ENCODE measurements at regions not wholly inside any gene's neighbourhood (a gene's known extent, or its start where the extent isn't known, plus 50 kb on each side); places are given as distances from the start of the nearest gene placed in this dataset.

DNA sequence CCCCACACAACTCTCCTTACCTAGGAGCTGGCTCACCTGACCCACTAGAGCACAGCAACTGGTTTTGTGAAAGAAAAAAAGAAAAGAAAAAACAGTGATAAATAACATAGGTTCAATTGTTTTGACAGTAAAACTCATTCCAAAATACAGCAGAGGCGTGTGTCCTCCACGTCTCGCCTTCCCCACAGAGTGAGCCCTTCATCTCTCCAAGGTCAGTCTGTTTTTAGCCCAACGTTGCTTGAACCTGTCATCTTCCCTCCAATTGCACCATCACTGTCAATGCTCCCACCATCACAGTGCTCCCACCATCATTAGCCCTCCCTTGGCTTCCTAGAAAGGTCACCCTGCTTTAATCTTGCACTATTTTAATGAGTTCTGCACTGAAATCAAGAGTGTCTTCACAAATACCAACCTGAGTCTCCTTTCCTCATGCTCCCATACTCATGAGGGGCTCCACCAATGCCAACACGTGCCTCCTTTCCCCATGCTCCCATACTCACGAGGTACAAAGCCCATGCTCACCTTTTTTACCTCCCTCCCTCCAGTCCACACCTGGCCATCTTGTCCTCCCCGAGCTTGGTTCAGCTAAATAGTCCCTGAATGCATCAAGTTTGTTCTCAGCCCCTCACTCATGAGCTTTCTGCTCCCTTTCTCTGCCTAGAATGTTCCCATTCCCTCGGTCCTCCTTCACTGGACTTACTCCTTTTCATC is 103.7 kb downstream of the IRS2 start:
- H3K9ac ChIP-seq (ENCODE audit: low read length) = no peak overlapping the region
- CTCF ChIA-PET = no interaction called here
- no TSS peak for BruUV-seq (replicated peaks)
- ATAC-seq (no peak), DNase-seq (ENCODE audit: low read depth, low spot score) (no peak)
- no peaks in the 10 kb centered on the region for H3K36me3 ChIP-seq (ENCODE audit: control insufficient read depth in 1 of 2, insufficient read depth in 2 of 2, low read length in 2 of 2)
- H2AFZ ChIP-seq (ENCODE audit: low read depth, low read length, poor library complexity, severe bottlenecking) = no peak overlapping the region
- no peaks in the 10 kb centered on the region for H3K79me2 ChIP-seq (ENCODE audit: insufficient read depth, low read length)
- no peaks in the 10 kb centered on the region for H4K20me1 ChIP-seq (ENCODE audit: insufficient read depth)
- RAD21 ChIA-PET (ENCODE audit: low non-redundant PET in 1 of 2, low total read pairs in 2 of 2, uncharacterized antibody in 2 of 2, unreplicated experiment in 2 of 2) = no interaction called here
- intact Hi-C loops (cut with micrococcal nuclease) = no loop called here
- H3K27me3 ChIP-seq (ENCODE audit: insufficient read depth, low read length) = no peaks in the 10 kb centered on the region
- no peak overlapping the region for H3K27ac ChIP-seq (ENCODE audit: low read depth, low read length)
- peaks cover 6 to 12% of the 10 kb centered on the region in 2 experiments; a peak in 2 of 4 replicates for H3K4me1 ChIP-seq (ENCODE audit: control insufficient read depth in 1 of 2, insufficient read depth in 2 of 2, low read length in 2 of 2)
- no peaks in the 10 kb centered on the region for H3K9me3 ChIP-seq (ENCODE audit: control insufficient read depth in 1 of 2, insufficient read depth in 1 of 2, low read depth in 1 of 2, low read length in 2 of 2)
- no peak for TF ChIP-seq RAD21 (IDR thresholded peaks at IDR 0.05; ENCODE audit: low read depth)
- TF ChIP-seq FOSL1 (IDR thresholded peaks at IDR 0.05; ENCODE audit: low read depth) = no peak
- TF ChIP-seq ZFX (IDR thresholded peaks at IDR 0.05) = no peak
- TF ChIP-seq, protein P1, sequence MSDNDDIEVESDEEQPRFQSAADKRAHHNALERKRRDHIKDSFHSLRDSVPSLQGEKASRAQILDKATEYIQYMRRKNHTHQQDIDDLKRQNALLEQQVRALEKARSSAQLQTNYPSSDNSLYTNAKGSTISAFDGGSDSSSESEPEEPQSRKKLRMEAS (IDR thresholded peaks at IDR 0.05) = no peak
- TF ChIP-seq, protein P2, sequence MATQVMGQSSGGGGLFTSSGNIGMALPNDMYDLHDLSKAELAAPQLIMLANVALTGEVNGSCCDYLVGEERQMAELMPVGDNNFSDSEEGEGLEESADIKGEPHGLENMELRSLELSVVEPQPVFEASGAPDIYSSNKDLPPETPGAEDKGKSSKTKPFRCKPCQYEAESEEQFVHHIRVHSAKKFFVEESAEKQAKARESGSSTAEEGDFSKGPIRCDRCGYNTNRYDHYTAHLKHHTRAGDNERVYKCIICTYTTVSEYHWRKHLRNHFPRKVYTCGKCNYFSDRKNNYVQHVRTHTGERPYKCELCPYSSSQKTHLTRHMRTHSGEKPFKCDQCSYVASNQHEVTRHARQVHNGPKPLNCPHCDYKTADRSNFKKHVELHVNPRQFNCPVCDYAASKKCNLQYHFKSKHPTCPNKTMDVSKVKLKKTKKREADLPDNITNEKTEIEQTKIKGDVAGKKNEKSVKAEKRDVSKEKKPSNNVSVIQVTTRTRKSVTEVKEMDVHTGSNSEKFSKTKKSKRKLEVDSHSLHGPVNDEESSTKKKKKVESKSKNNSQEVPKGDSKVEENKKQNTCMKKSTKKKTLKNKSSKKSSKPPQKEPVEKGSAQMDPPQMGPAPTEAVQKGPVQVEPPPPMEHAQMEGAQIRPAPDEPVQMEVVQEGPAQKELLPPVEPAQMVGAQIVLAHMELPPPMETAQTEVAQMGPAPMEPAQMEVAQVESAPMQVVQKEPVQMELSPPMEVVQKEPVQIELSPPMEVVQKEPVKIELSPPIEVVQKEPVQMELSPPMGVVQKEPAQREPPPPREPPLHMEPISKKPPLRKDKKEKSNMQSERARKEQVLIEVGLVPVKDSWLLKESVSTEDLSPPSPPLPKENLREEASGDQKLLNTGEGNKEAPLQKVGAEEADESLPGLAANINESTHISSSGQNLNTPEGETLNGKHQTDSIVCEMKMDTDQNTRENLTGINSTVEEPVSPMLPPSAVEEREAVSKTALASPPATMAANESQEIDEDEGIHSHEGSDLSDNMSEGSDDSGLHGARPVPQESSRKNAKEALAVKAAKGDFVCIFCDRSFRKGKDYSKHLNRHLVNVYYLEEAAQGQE (IDR thresholded peaks at IDR 0.05; ENCODE audit: low read depth) = no peak
- TF ChIP-seq SP1 (IDR thresholded peaks at IDR 0.05; ENCODE audit: low read depth) = no peak
- TF ChIP-seq, protein P3, sequence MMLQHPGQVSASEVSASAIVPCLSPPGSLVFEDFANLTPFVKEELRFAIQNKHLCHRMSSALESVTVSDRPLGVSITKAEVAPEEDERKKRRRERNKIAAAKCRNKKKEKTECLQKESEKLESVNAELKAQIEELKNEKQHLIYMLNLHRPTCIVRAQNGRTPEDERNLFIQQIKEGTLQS (IDR thresholded peaks at IDR 0.05) = no peak
- H3K4me2 ChIP-seq (ENCODE audit: low read length) = no peak overlapping the region
- H3K9me2 ChIP-seq (ENCODE audit: insufficient read depth) = no peaks in the 10 kb centered on the region
- H3K4me3 ChIP-seq (replicated peaks in 1 of 2; ENCODE audit: low read depth in 1 of 2, low read length in 2 of 2) = no peak overlapping the region
- POLR2A ChIA-PET = no interaction called here

All from HCT116 (cell line).